K562 (cell line): ENCODE measurements at regions not wholly inside any gene's neighbourhood (a gene's known extent, or its start where the extent isn't known, plus 50 kb on each side); places are given as distances from the start of the nearest gene placed in this dataset.

Source experiments
- ATAC-seq: fragments of 200-7000 bp; cut with Tn5 transposase; 3 replicates; pipeline ENCODE4 v1.9.1; 2020; ENCODE audit warnings: moderate library complexity
- BruUV-seq: library from RNA; stranded (reverse); fragments of 400-500 nt; replicated peaks from 2 replicates; lab custom pipeline; 2021; lab: Mats Ljungman, UMichigan
- CTCF ChIA-PET: fragments of 300-600 bp; formaldehyde crosslinking; extraction: SDS; loops from one replicate; lab custom pipeline; 2021; ENCODE audit warnings: low intra/inter-chr PET ratio; lab: Yijun Ruan, JAX
- POLR2A ChIA-PET: fragments of 300-600, 350-650 bp; sonication (Branson Sonifier 250); formaldehyde crosslinking; extraction: SDS; loops from one replicate; lab custom pipeline; 2021; ENCODE audit warnings: antibody characterized with exemption, inconsistent platforms; lab: Yijun Ruan, JAX
- DNase-seq, 4 experiments: peaks; one replicate each; pipeline versions ENCODE4 v3.0.0 to v3.0.0-alpha.2; 2011 to 2018; ENCODE audit warnings: low spot score in 3 of 4, mixed read lengths in 3 of 4; ENCODE audit errors: extremely low read depth in 1 of 4
- FAIRE-seq: peaks from 2 replicates; lab custom pipeline; 2011; peaks lifted over from hg19 to GRCh38; lab: Jason Lieb, UNC
- H2AFZ ChIP-seq: 2 replicates; pipeline ENCODE4 v1.6.0; 2011; ENCODE audit warnings: low read depth, low read length, control low read depth, inconsistent platforms
- H3K27ac ChIP-seq: fragments of 200-600 bp; 3 replicates; pipeline ENCODE4 v1.8.0; 2011; ENCODE audit warnings: low read depth, mild to moderate bottlenecking, control low read depth, inconsistent platforms, low read length, moderate library complexity, mixed read lengths; ENCODE audit errors: extremely low read depth
- H3K27me3 ChIP-seq, 2 experiments: fragments of 300-600 bp in 1 of 2; 2 replicates in 1 of 2; 3 replicates in 1 of 2; pipeline versions ENCODE4 v1.6.0 to v1.8.0; 2011; ENCODE audit warnings: inconsistent platforms in 2 of 2, low read length in 2 of 2, mild to moderate bottlenecking in 1 of 2, mixed read lengths in 1 of 2, moderate library complexity in 1 of 2; ENCODE audit not compliant: control insufficient read depth in 2 of 2, insufficient read depth in 2 of 2
- H3K36me3 ChIP-seq: fragments of 300-600 bp; 3 replicates; pipeline ENCODE4 v1.8.0; 2011; ENCODE audit warnings: mild to moderate bottlenecking, low read length, inconsistent platforms; ENCODE audit not compliant: control insufficient read depth, insufficient read depth
- H3K4me1 ChIP-seq, 2 experiments: fragments of 200-600 bp in 1 of 2; replicated peaks in 1 of 2; 2 replicates in 1 of 2; 3 replicates in 1 of 2; pipeline versions ENCODE4 v1.5.1 to v1.8.0; 2011; ENCODE audit warnings: inconsistent platforms in 2 of 2, low read length in 2 of 2, mild to moderate bottlenecking in 1 of 2, mixed read lengths in 1 of 2, moderate library complexity in 1 of 2; ENCODE audit not compliant: control insufficient read depth in 2 of 2, insufficient read depth in 2 of 2
- H3K4me2 ChIP-seq: 2 replicates; pipeline ENCODE4 v1.6.1; 2011; ENCODE audit warnings: low read length, control low read depth, inconsistent platforms, mixed read lengths; ENCODE audit not compliant: insufficient read depth
- H3K4me3 ChIP-seq: fragments of 200-600 bp; sonication (generic), shearing (Covaris generic); 2 replicates; pipeline ENCODE4 v1.5.1; 2016; ENCODE audit warnings: control low read depth, inconsistent platforms
- H3K79me2 ChIP-seq: fragments of 200-600 bp; 3 replicates; pipeline ENCODE4 v1.8.0; 2011; ENCODE audit warnings: low read length, inconsistent platforms; ENCODE audit not compliant: control insufficient read depth, insufficient read depth
- H3K9ac ChIP-seq, 2 experiments: 2 replicates each; pipeline versions ENCODE4 v1.6.0 to v1.6.1; 2011; ENCODE audit warnings: low read depth in 2 of 2, low read length in 2 of 2, control low read depth in 1 of 2, inconsistent platforms in 1 of 2, mild to moderate bottlenecking in 1 of 2, mixed read lengths in 1 of 2; ENCODE audit not compliant: insufficient read depth in 1 of 2
- H3K9me1 ChIP-seq: one replicate; pipeline ENCODE4 v1.6.0; 2011; ENCODE audit warnings: inconsistent platforms, mild to moderate bottlenecking, low read length, moderate library complexity; ENCODE audit not compliant: control insufficient read depth, insufficient read depth
- H3K9me3 ChIP-seq: replicated peaks from 2 replicates; pipeline ENCODE4 v1.5.1; 2011; ENCODE audit warnings: low read depth, low read length, inconsistent platforms; ENCODE audit not compliant: control insufficient read depth, insufficient read depth
- H4K20me1 ChIP-seq: replicated peaks from 2 replicates; pipeline ENCODE4 v1.6.1; 2011; ENCODE audit warnings: low read length, inconsistent platforms, mixed read lengths; ENCODE audit not compliant: control insufficient read depth, insufficient read depth
- CBX5 ChIP-seq: IDR thresholded peaks from 2 replicates; pipeline ENCODE4 v1.6.1; 2014; ENCODE audit warnings: low read depth, borderline replicate concordance
- CTCFL ChIP-seq: IDR thresholded peaks from 2 replicates; pipeline ENCODE4 v1.6.1; 2011; ENCODE audit warnings: borderline replicate concordance, low read depth, mild to moderate bottlenecking, moderate library complexity, low read length; ENCODE audit not compliant: insufficient read depth, poor library complexity, severe bottlenecking
- FOSL1 ChIP-seq: fragments of 200-800 bp; sonication (Bioruptor generic); conservative IDR thresholded peaks from 2 replicates; pipeline ENCODE4 v1.6.1; 2016; ENCODE audit warnings: missing genetic modification characterization, missing compliant biosample characterization
- GABPB2 ChIP-seq: fragments of 250-450 bp; sonication (Bioruptor Pico); conservative IDR thresholded peaks from 2 replicates; pipeline ENCODE4 v1.5.1; 2021; ENCODE audit warnings: mild to moderate bottlenecking
- GATAD2B ChIP-seq: fragments of 450-650 bp; IDR thresholded peaks from 2 replicates; pipeline ENCODE4 v1.6.1; 2017; ENCODE audit warnings: mild to moderate bottlenecking, borderline replicate concordance
- MAFG ChIP-seq: fragments of 450-650 bp; conservative IDR thresholded peaks from 2 replicates; pipeline ENCODE4 v1.6.1; 2016; ENCODE audit warnings: missing genetic modification characterization, missing compliant biosample characterization
- MAFK ChIP-seq: IDR thresholded peaks from 2 replicates; pipeline ENCODE4 v1.6.1; 2011; ENCODE audit warnings: low read length, improper control_type of control experiment
- MBD1 ChIP-seq: fragments of 250-450 bp; sonication (Bioruptor Pico); IDR thresholded peaks from 2 replicates; pipeline ENCODE4 v1.8.0; 2022; ENCODE audit warnings: inconsistent platforms
- MCM5 ChIP-seq: fragments of 450-650 bp; IDR thresholded peaks from 2 replicates; pipeline ENCODE4 v1.6.1; 2016; ENCODE audit warnings: low read depth
- MXD1 ChIP-seq: fragments of 250-450 bp; sonication (Bioruptor Pico); IDR thresholded peaks from 2 replicates; pipeline ENCODE4 v1.8.0; 2021; ENCODE audit warnings: borderline replicate concordance, mild to moderate bottlenecking, moderate library complexity; ENCODE audit not compliant: poor library complexity, severe bottlenecking
- MYC ChIP-seq, 2 experiments: fragments of 250-450 bp in 1 of 2; sonication (Bioruptor Pico) in 1 of 2; IDR thresholded peaks; 2 replicates each; pipeline versions ENCODE4 v1.5.1 to v1.6.1; 2012 to 2021; ENCODE audit warnings: low read depth in 2 of 2, borderline replicate concordance in 1 of 2, improper control_type of control experiment in 1 of 2, low read length in 1 of 2, mild to moderate bottlenecking in 1 of 2, moderate library complexity in 1 of 2
- NCOA1 ChIP-seq: fragments of 450-650 bp; IDR thresholded peaks from 2 replicates; pipeline ENCODE4 v1.6.1; 2016; ENCODE audit warnings: low read depth
- RBM14 ChIP-seq: fragments of 200-400 bp; formaldehyde crosslinking; IDR thresholded peaks from 2 replicates; pipeline ENCODE4 v1.6.1; 2018; ENCODE audit warnings: low read depth, mild to moderate bottlenecking, low read length, moderate library complexity, borderline replicate concordance; ENCODE audit not compliant: insufficient read depth
- TFE3 ChIP-seq: fragments of 450-650 bp; formaldehyde crosslinking; IDR thresholded peaks from 2 replicates; pipeline ENCODE4 v1.4.0; 2020; ENCODE audit warnings: mild to moderate bottlenecking, mixed read lengths
- TRIM28 ChIP-seq: fragments of 450-650 bp; IDR thresholded peaks from 2 replicates; pipeline ENCODE4 v1.6.1; 2017
- WHSC1 ChIP-seq: IDR thresholded peaks from one replicate; pipeline ENCODE4 v1.6.1; 2012; ENCODE audit warnings: low read length, control low read depth, inconsistent platforms
- ZNF134 ChIP-seq: fragments of 250-450 bp; sonication (Bioruptor Pico); conservative IDR thresholded peaks from 2 replicates; pipeline ENCODE4 v1.4.0; 2020
- ZNF589 ChIP-seq: fragments of 200-800 bp; sonication (Bioruptor generic); IDR thresholded peaks from 2 replicates; pipeline ENCODE4 v1.6.1; 2016; ENCODE audit warnings: low read depth, missing genetic modification characterization, missing compliant biosample characterization
- WGBS: fragments of 100-300 bp; shearing (Covaris generic); methylation state at CpG from one replicate; pipeline ENCODE4 v1.1.6; 2016; ENCODE audit warnings: low coverage, mixed read lengths; ENCODE audit not compliant: insufficient coverage; ENCODE audit errors: missing lambda C conversion rate; 5-methylcytosine and 5-hydroxymethylcytosine counted together
- in situ Hi-C: fragments of 300-500 bp; cut with MboI; formaldehyde crosslinking; loops from 4 replicates; pipeline ENCODE4 v1.15.0; 2018; ENCODE audit warnings: inconsistent platforms, mixed read lengths
- intact Hi-C: fragments of 100-400 bp; cut with micrococcal nuclease; formaldehyde crosslinking; loops from 2 replicates; pipeline ENCODE4 v1.14.2; 2022

- no peak for DNase-seq
- TF ChIP-seq TRIM28 (no peak), ZNF134 (CRISPR knock-in tag) (no peak), MXD1 (CRISPR knock-in tag) (no peak), RBM14 (no peak), MCM5 (no peak), FOSL1 (no peak), MAFK (no peak), ZNF589 (CRISPR knock-in tag) (no peak), TFE3 (CRISPR knock-in tag) (no peak), NCOA1 (no peak), GATAD2B (no peak), MBD1 (CRISPR knock-in tag) (no peak), CTCFL (no peak), MAFG (tag) (no peak), WHSC1 (no peak), MYC (IDR thresholded peaks at IDR 0.05; ENCODE audit: low read depth, low read length) (no peak), MYC (CRISPR knock-in tag; IDR thresholded peaks at IDR 0.05; ENCODE audit: borderline replicate concordance, low read depth) (no peak), CBX5 (no peak), GABPB2 (CRISPR knock-in tag) (no peak)
- Histone ChIP-seq H3K9ac (no peak overlapping the region), H3K27me3 (no peaks in the 10 kb centered on the region), H2AFZ (no peak overlapping the region), H3K4me2 (no peak overlapping the region), H3K36me3 (no peaks in the 10 kb centered on the region), H3K4me1 (no peaks in the 10 kb centered on the region), H3K9me3 (no peaks in the 10 kb centered on the region), H3K27ac (no peak overlapping the region), H4K20me1 (no peaks in the 10 kb centered on the region), H3K4me3 (no peak overlapping the region), H3K9me1 (no peaks in the 10 kb centered on the region), H3K79me2 (no peaks in the 10 kb centered on the region)
- no TSS peak for BruUV-seq
- FAIRE-seq, result no peak
- POLR2A ChIA-PET, result interaction anchor here (0.6 kb wide), 1 partner anchor 24 kb away, joined by 4 read pairs; no protein-coding TSS in a partner anchor
- no CpG with 5 or more reads among the region's 1 CpG for WGBS
- no peak for ATAC-seq
- intact Hi-C loops, result no loop called here
- in situ Hi-C loops, result no loop called here
- CTCF ChIA-PET, result no interaction called here
Observed at GRCh38 chrX:56498756-56499155, 64.7 kb upstream of the UBQLN2 start.
